OCI-M2 (cell line): ENCODE measurements at regions not wholly inside any gene's neighbourhood (a gene's known extent, or its start where the extent isn't known, plus 50 kb on each side); places are given as distances from the start of the nearest gene placed in this dataset.
"Not testable (repeated sequence)": the region's sequence is repeated elsewhere in the genome, so short reads cannot be mapped to it uniquely, and the experiment has no call there.

Experiments used
- DNase-seq: peaks from one replicate; lab custom pipeline; 2025; ENCODE audit not compliant: unreplicated experiment; lab: John Stamatoyannopoulos, UW

DNA sequence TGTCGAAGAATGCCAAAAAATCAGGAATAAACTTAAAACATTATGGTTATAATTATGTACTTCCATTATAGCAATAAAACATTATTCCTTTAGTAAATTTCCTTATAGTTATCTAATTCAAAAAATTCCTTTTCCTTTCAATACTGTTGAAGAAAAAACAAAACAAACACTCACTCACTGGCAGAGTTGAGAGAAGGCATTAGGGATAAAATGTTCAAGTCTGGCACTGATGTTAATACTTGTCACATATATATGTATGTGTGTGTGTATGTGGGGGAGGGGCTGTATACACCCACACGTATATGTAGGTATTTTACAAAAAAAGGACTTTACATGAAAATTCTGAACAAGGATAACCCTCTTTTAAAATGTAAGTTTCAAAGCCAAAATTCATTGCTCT, 150.2 kb upstream of the MEOX2 start:
- no peak for DNase-seq

- no peak for DNase-seq
These were observed 149.6 kb upstream of the MEOX2 start for GRCh38 chr7:15836041-15836440.

- DNase-seq = no peak
These were observed 148.0 kb upstream of the MEOX2 start for GRCh38 chr7:15834446-15834845.

GRCh38 chr7:15832996-15833395, 146.5 kb upstream of the MEOX2 start:
- no peak for DNase-seq

GRCh38 chr7:15831606-15832005, 145.1 kb upstream of the MEOX2 start:
- DNase-seq = no peak

- no peak for DNase-seq
These were observed 143.2 kb upstream of the MEOX2 start for GRCh38 chr7:15829691-15830090.

- DNase-seq = no peak
These were observed 142.4 kb upstream of the MEOX2 start for GRCh38 chr7:15828881-15829280.

DNA sequence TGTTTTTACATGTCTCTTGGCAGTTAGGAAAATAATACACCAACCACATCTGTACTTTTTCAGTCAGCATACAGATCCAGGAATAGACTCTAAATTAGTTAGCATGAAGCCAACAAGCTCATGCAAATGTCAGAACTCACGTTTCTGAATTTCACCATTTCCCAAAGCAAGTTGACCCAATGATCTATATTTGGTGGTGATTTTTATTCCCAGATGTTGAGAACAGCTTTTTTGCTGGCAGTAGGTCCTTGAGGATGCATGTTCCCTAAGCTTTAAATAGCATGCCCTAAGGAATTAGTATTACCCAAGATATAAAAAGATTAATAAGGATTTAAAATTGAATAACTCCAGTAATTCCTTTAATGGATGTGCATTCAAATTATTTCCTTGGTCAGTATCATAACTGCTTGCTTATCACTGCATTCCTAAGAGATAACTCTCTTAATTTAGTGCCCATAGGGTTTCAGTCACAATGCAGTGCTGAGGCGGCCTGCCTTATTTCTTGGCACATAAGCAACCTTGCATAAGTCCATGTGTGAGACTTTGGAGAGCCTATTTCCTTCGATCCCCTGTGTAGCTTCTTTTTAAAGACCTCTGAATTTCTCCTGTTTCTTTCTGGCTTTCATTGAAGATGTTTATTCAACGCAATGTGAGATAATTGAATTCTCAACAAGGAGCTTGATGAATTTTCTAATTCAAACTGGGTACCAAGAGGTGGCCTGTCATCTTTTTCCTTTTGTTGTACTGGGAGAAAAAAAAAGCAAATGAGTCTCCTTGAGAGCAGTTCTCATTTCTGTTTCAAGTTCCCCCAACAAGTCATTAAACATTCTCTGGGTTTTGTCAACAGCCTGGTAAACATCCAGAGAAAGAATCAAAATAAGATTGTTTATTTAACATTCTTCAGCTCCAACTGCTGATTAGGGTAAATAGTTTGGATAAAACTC, 135.3 kb upstream of the MEOX2 start:
- no peak for DNase-seq

DNA sequence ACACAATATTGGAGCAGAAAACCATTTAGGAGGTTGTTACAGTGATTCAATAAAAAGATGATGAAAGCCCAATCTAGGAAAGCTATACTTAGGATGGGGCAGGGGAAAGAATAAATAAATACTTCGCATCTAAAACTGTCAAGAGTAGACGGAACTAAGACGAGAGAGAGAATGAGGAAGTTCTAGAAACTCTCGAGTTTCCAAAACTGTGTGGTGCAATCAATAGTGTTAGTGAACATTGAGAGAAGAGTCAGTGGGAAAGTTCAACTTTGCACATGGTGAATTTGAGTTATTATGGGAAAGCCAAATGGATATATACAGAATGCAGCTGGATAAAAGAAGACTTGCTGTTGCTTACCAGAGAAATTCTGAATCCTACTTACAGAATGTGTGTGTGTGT, 133.8 kb upstream of the MEOX2 start:
- DNase-seq = no peak

DNA sequence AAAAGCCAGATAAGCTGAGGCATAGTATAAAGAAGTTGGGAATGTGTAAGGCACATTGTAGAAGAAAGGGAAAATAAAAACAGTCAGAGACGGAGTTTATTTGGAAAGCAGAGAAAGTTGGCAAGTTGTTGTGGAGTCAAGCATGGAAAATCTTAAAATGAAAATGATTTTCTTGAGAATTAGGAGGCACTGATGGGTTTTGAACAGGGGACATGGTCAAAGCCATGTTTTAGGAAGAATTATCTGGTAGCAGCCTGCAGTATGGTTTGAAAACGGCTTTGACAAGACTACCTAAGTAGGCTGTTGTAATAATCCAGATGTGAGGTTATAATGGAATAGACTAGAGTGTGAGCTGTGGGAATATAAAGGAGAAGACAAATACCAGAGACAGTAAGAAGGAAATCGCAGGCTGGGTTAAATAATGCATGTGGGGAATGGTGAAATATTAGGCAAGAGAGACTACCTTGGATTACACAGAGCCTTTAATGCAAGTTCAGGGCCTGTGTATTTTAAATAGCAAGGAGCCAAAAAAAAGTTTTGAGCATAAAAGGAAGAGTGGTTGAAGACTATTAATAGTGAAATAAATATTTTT, 130.4 kb upstream of the MEOX2 start:
- DNase-seq = no peak

DNA sequence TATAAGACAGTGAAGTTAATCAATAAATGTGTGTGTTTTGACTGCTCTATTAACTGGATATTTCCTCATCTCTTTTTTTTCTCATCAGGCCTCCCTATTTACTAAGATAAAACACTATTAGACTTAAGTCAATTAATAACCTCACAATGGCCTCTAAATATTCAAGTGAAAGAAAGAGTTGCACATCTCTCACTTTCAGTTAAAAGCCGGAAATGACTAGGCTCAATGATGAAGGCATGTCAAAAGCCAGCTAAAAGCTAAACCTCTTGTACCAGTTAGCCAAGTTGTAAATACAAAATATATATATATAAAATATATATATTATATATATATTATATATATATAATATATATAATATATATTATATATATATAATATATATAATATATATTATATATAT, 127.0 kb upstream of the MEOX2 start:
- DNase-seq = no peak

DNA sequence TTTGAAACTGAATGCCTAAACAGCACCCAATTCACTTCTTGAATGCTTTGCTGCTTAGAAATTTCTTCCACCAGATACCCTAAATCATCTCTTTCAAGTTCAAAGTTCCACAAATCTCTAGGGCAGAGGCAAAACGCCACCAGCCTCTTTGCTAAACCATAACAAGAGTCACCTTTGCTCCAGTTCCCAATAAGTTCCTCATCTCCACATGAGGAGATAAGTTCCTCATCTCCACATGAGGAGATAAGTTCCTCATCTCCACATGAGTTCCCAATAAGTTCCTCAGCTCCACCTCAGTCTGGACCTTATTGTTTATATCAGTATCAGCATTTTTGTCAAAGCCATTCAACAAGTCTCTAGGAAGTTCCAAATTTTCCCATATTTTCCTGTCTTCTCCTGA, 123.9 kb upstream of the MEOX2 start:
- DNase-seq = not testable (repeated sequence)

GRCh38 chr7:15809936-15810335, 123.5 kb upstream of the MEOX2 start:
- DNase-seq = not testable (repeated sequence)

- no peak for DNase-seq
These were observed 119.4 kb upstream of the MEOX2 start for GRCh38 chr7:15805891-15806290.

- no peak for DNase-seq
These were observed 115.9 kb upstream of the MEOX2 start for GRCh38 chr7:15802425-15802824.

GRCh38 chr7:15801551-15801950, 115.1 kb upstream of the MEOX2 start:
- DNase-seq = no peak

DNA sequence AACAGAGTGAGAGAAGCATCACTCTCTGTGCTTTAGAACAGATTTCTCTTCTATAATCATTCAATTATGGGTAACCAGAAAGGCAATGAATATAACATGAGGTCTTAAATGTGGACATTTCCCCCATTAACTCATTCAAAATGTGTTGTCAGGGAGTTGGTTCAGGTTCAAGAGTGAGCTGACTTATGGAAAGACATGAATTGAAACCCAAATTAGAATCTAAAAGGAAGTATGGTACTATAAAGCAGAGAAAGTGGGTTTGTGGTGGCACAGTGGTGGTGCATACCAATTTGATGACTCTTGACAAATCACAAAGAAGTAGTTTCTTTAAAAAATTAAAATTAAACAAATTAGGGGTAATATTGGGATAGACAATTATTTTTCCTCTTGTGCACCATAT, 114.6 kb upstream of the MEOX2 start:
- DNase-seq = no peak

- DNase-seq = no peak
These were observed 111.6 kb upstream of the MEOX2 start for GRCh38 chr7:15798081-15798480.

- DNase-seq = no peak
These were observed 108.9 kb upstream of the MEOX2 start for GRCh38 chr7:15795393-15795792.

GRCh38 chr7:15794801-15795200, 108.3 kb upstream of the MEOX2 start:
- no peak for DNase-seq

DNA sequence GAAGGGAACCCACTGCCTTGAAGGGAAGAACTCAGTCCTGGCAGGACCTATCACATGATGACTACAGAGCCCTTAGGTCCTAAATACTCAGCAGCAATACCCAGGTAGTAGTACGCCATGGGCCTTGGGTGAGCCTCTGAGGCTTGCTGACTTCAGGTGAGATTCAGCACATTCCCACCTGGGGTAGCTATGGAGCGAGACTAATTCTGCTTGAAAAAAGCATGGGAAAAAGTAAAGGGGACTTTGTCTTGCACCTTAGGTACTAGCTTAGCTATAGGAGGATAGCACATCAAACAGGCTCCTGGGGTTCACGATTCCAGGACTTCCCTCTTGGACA, 98.2 kb upstream of the MEOX2 start:
- no peak for DNase-seq

- DNase-seq = no peak
These were observed 97.7 kb upstream of the MEOX2 start for GRCh38 chr7:15783987-15784693.
